HEK293 (cell line): ENCODE measurements at regions not wholly inside any gene's neighbourhood (a gene's known extent, or its start where the extent isn't known, plus 50 kb on each side); places are given as distances from the start of the nearest gene placed in this dataset.
"Not testable (repeated sequence)": the region's sequence is repeated elsewhere in the genome, so short reads cannot be mapped to it uniquely, and the experiment has no call there.

Experiments used
- CTCF ChIP-seq: fragments of 450-650 bp; formaldehyde crosslinking; IDR thresholded peaks from 2 replicates; pipeline ENCODE4 v1.5.1; 2016; ENCODE audit warnings: missing biosample characterization, missing genetic modification characterization
- YY1 ChIP-seq: fragments of 450-650 bp; formaldehyde crosslinking; IDR thresholded peaks from 2 replicates; pipeline ENCODE4 v1.5.1; 2018; ENCODE audit warnings: missing biosample characterization, missing genetic modification characterization
- ZNF132 ChIP-seq: fragments of 450-650 bp; formaldehyde crosslinking; IDR thresholded peaks from 2 replicates; pipeline ENCODE4 v1.5.1; 2017; ENCODE audit warnings: missing biosample characterization, missing genetic modification characterization, borderline replicate concordance
- ZNF133 ChIP-seq: fragments of 450-650 bp; formaldehyde crosslinking; IDR thresholded peaks from 2 replicates; pipeline ENCODE4 v1.5.1; 2016; ENCODE audit warnings: missing biosample characterization, missing genetic modification characterization
- ZNF280C ChIP-seq: fragments of 450-650 bp; formaldehyde crosslinking; IDR thresholded peaks from 2 replicates; pipeline ENCODE4 v1.5.1; 2016; ENCODE audit warnings: missing biosample characterization, missing genetic modification characterization
- ZNF837 ChIP-seq: fragments of 450-650 bp; formaldehyde crosslinking; IDR thresholded peaks from 2 replicates; pipeline ENCODE4 v1.5.1; 2016; ENCODE audit warnings: missing biosample characterization, missing genetic modification characterization
- ZNF843 ChIP-seq: fragments of 450-650 bp; formaldehyde crosslinking; IDR thresholded peaks from 2 replicates; pipeline ENCODE4 v1.5.1; 2016; ENCODE audit warnings: missing biosample characterization, missing genetic modification characterization
- TF ChIP-seq, protein P1 (sequence below): fragments of 450-650 bp; formaldehyde crosslinking; IDR thresholded peaks from 2 replicates; pipeline ENCODE4 v1.5.1; 2016; ENCODE audit warnings: missing biosample characterization, missing genetic modification characterization

DNA sequence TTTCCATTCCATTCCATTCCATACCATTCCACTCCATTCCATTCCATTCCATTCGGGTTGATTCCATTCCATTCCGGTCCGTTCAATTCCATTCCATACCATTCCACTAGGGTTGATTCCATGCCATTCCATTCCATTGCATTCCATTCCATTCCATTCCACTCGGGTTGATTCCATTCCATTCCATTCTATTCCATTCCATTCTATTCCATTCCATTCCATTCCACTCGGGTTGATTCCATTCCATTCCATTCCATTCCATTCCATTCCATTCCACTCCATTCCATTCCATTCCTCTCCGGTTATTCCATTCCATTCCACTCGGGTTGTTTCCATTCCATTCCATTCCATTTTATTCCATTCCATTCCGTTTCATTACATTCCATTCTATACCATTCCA, 155.9 kb downstream of the CWH43 start:
- TF ChIP-seq, protein P1, sequence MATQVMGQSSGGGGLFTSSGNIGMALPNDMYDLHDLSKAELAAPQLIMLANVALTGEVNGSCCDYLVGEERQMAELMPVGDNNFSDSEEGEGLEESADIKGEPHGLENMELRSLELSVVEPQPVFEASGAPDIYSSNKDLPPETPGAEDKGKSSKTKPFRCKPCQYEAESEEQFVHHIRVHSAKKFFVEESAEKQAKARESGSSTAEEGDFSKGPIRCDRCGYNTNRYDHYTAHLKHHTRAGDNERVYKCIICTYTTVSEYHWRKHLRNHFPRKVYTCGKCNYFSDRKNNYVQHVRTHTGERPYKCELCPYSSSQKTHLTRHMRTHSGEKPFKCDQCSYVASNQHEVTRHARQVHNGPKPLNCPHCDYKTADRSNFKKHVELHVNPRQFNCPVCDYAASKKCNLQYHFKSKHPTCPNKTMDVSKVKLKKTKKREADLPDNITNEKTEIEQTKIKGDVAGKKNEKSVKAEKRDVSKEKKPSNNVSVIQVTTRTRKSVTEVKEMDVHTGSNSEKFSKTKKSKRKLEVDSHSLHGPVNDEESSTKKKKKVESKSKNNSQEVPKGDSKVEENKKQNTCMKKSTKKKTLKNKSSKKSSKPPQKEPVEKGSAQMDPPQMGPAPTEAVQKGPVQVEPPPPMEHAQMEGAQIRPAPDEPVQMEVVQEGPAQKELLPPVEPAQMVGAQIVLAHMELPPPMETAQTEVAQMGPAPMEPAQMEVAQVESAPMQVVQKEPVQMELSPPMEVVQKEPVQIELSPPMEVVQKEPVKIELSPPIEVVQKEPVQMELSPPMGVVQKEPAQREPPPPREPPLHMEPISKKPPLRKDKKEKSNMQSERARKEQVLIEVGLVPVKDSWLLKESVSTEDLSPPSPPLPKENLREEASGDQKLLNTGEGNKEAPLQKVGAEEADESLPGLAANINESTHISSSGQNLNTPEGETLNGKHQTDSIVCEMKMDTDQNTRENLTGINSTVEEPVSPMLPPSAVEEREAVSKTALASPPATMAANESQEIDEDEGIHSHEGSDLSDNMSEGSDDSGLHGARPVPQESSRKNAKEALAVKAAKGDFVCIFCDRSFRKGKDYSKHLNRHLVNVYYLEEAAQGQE: not testable (repeated sequence)
- not testable (repeated sequence) for TF ChIP-seq YY1 (tag by site-specific recombination); ZNF280C; ZNF843; ZNF837 (tag by site-specific recombination); ZNF132; CTCF (tag by site-specific recombination); ZNF133
